GM21515 (cell line): ENCODE measurements at regions not wholly inside any gene's neighbourhood (a gene's known extent, or its start where the extent isn't known, plus 50 kb on each side); places are given as distances from the start of the nearest gene placed in this dataset.

Source experiments
- ATAC-seq: cut with Tn5 transposase; IDR thresholded peaks from one replicate; pipeline ENCODE4 v1.9.1; 2021; ENCODE audit not compliant: unreplicated experiment

GRCh38 chr13:44318161-44318560 lies 55.5 kb upstream of the SERP2 start:
- no peak for ATAC-seq

GRCh38 chr13:44320611-44321010 lies 53.0 kb upstream of the SERP2 start:
- no peak for ATAC-seq

GRCh38 chr13:44321961-44322360 lies 51.7 kb upstream of the SERP2 start:
- no peak for ATAC-seq

DNA sequence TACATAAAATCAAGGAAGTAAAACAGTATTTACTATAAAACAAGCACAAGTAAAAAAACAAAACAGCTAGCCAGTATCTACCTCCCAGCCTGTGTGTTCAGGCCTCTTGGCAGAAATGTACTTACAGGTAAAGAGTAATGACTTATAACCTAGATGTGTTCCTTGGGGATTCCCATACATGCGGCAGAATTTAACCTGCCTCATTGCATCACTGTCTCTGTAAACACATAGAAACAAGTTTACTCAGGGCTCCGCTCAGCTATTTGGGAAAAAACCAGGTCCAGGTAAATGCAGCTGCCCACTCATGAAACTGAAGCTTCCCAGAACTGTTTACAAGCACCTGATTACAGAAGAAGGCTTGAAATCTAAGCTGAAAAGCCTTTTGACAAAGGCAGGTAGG lies 50.7 kb upstream of the SERP2 start:
- ATAC-seq = no peak

- no peak for ATAC-seq
Observed at GRCh38 chr13:44323754-44324153, 49.9 kb upstream of the SERP2 start.
